T1000 (cell line): ENCODE measurements at regions not wholly inside any gene's neighbourhood (a gene's known extent, or its start where the extent isn't known, plus 50 kb on each side); places are given as distances from the start of the nearest gene placed in this dataset.
A peak's percentile ranks its signal among the peaks of the same experiment; 100 is the strongest.
"Not testable (repeated sequence)": the region's sequence is repeated elsewhere in the genome, so short reads cannot be mapped to it uniquely, and the experiment has no call there.

Experiments
- DNase-seq: peaks from one replicate; lab custom pipeline; 2025; ENCODE audit warnings: mixed read lengths; lab: John Stamatoyannopoulos, UW

DNA sequence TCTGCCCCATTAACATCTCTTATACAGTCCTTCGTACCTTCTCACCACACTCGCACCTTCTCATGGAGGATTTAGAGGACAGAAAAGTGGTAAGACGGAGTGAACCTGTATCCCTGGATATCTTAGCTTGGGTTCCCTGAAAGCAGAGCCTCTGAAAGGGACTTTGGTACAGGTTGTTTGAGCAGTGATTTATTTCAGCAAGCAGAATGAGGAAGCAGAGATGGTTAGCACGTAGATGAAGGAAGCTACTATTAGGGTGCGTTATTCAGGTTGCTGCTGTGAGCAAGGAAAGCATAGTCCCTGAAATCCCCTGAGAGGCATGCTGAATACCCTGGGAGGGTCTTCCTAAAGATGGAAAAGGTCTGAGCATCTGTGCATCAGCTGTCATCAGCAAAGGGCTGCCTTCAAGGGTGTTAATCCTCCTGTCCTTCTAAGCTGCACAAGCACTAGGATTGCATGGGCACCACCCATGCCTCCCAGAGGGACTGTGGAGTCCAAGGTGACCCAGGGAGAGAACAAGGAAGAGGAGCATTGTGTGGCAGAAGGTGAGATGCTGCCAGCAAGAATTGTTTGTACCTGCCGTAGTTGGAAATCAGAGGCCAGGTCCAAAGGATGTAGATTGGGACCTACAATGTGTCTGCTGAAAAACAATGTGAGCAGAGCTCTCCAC is 273.7 kb downstream of the RASEF start:
- DNase-seq, result no peak

GRCh38 chr9:82790875-82791274 is 272.1 kb downstream of the RASEF start:
- no peak for DNase-seq

DNA sequence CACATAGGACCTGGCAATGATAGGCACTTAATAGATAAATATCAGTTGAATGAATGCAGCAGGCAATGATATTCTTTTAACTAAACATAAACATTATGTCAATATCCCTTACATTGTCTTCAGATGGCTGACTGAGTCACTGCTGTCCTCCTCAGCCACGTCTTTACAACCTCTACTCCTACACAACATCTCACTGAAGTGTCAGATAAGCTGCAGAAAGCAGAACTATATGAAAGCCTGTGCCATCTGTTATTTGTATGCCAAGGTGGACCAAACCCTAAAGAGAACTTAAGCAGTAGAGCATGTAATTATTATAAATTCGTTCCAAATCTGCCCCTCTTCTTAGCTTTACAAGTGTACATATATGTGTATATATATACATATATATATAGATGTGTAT is 271.2 kb downstream of the RASEF start:
- DNase-seq, result no peak

DNA sequence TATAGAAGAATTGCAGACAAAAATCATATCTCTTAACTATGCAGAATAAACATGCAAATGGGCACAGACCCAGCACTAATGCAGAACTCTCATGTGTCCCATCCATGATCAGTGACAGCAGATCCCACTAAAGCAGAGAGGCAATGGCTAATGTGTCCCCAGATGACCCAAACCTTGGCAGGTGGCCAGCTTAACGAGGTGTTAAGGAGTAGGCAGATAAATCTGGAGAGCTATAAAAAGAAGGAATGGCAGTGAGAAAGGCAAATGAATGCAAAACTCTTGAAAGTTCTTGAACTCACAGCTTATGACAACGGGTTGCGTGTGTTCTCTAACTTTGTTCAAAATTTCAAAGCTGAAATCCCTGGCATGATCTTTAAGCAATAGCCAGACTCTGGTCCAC is 265.4 kb downstream of the RASEF start:
- DNase-seq, result no peak

DNA sequence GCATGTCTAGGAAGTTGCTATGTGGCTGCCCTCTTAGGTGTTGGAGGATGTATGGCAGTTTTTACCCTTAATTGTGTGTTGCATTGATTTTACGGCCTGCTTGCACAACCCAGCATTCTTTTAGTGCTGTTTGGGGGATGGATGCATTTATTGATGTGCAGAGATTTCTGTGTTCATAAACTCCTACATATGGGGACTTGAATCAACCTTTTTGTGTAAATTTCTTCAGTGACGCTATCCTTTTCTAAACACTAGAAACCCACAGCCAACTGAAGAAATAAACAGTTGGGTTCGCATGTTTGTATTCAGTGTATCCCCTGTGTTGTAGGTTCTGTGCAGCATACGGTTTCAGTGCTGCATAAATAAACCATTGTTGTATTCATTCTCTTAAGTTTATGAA is 263.7 kb downstream of the RASEF start:
- DNase-seq, result no peak

GRCh38 chr9:82805027-82805426 is 257.9 kb downstream of the RASEF start:
- no peak for DNase-seq

GRCh38 chr9:82808478-82808877 is 254.5 kb downstream of the RASEF start:
- DNase-seq, result no peak

- peak; percentile 1 for DNase-seq
Observed at GRCh38 chr9:82810915-82811314, 252.0 kb downstream of the RASEF start.

- DNase-seq, result no peak
Observed at GRCh38 chr9:82819260-82819659, 243.7 kb downstream of the RASEF start.

DNA sequence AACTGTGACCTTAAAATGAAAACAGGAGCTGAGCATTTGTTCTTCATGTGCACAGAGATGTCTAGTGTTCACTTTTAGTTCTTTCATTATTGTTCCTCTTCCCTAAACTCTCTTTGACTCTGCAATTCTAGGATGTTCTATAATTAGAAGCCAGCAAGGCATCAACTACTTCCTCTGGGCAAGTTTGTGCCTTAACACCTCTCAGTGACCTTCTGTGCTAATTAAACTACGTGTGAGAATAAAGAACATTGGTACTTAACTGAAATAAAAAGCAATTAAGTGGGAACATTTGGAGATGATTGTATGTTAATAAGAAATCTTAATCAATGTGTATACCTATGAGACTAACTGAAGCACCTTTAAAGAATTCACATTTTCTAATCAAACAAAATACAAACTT is 242.8 kb downstream of the RASEF start:
- no peak for DNase-seq

DNA sequence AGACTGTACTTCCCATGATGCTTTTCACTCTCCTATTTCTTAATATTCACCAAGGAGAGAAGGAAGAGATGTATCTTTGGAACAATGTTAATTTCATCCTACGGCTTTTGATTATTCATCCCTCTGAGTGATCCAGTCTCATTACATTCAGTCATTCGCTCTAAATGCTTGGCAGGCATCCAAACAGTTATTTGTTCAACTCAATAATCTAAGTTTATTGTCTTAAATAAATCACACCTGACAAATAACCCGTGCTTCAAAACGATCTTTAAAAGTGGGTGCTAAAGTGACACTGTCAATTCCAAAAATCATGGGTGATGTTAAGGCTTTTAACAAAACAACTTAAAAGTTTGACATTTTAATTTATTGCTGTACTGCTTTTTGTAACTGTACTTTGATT is 233.1 kb downstream of the RASEF start:
- no peak for DNase-seq

GRCh38 chr9:82865524-82865923 is 197.4 kb downstream of the RASEF start:
- DNase-seq, result no peak

DNA sequence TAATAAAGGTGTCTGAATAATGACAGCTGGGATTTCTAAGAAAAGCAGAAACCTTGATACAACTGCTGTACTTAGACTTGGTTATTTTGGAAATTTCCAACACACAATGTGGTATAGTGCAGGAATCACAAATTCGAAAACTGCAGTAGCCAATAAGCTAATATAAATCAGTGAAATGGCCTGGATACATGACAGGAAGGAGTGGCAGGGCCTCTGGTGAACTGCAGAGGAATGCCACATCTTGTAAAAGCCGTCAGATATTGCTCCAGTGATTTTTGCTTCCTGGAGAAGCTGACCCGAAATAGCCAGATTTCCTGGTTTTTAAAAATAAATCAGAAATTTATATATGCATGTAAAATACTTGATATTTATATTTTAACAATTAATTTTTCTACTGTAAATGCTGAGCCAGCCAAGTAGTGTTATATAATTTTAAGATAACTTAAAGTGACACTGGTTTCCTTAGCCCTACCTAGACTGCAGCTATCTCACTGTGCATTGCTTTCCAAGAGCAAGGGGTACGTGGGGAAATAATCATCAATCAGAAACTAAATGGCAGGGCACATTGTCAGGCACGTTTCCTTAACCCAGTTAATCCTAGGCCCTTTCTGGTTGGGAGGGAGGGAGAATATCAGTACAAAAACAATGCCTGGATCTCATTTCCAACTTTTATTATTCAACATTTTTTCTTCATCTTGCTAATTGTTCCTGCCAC is 182.4 kb downstream of the RASEF start:
- no peak for DNase-seq

GRCh38 chr9:82882138-82882537 is 180.8 kb downstream of the RASEF start:
- peak; percentile 13 for DNase-seq

GRCh38 chr9:82882748-82883147 is 180.2 kb downstream of the RASEF start:
- no peak for DNase-seq

DNA sequence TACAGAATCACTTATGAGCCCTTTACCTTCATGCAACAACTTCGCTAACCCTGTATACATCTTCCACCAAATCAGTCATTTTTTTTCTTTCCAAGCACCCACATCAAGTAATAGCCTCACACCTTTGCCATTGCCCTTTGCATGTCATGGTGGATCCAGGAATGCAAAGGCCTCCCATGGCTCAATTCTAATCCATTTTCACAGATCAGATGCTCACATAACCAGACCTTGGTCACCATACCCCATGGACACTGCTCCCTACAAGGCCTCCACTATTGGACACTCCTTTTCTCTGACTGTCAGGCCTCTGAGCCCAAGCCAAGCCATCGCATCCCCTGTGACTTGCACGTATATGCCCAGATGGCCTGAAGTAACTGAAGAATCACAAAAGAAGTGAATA is 179.5 kb downstream of the RASEF start:
- DNase-seq, result no peak

DNA sequence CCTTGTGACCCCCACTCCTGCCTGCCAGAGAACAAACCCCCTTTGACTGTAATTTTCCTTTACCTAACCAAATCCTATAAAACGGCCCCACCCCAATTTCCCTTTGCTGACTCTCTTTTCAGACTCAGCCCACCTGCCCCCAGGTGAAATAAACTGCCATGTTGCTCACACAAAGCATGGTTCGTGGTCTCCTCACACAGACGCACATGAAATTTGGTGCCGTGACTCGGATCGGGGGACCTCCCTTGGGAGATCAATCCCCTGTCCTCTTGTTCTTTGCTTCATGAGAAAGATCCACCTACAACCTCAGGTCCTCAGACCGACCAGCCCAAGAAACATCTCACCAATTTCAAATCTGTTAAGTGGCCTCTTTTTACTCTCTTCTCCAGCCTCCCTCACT is 179.0 kb downstream of the RASEF start:
- DNase-seq, result not testable (repeated sequence)

- DNase-seq, result no peak
Observed at GRCh38 chr9:82890401-82890800, 172.5 kb downstream of the RASEF start.

DNA sequence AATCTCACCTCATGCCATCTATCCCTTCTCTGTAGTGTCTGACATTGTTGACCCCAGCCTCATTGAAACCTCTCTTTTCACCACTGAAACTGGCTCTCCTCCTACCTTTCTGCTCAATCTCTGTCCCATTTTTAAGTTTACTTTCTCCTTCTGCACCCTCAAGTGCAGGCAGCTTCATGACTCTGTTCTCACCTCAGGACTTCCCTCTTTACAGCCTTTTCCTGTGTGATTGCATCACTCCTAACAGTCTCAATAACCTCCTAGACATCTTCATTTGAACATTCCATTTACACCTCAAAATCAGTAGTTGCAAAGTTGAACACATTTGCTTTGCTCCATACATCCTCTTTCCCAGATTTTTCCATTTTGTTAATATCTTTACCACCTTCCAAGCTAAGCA is 172.1 kb downstream of the RASEF start:
- no peak for DNase-seq

- DNase-seq, result no peak
Observed at GRCh38 chr9:82891321-82891720, 171.6 kb downstream of the RASEF start.

DNA sequence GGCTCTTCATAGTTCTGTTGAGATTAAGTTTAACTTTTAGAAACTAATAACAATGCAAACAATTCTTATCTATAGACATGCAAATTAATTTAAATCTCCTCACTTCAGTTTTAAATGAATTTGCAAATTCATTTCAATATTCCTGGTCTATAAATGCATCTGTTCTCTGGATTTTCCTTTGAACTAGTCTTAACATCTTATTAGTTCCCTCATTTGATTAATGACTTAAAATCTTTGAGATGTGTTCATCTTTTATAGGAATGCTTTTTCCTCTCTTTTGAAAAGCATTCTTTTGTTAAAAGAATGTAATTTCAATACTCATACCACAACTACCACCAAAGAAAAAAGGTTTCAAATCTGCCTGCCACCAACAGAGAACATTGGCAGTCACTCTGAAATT is 169.4 kb downstream of the RASEF start:
- DNase-seq, result no peak

DNA sequence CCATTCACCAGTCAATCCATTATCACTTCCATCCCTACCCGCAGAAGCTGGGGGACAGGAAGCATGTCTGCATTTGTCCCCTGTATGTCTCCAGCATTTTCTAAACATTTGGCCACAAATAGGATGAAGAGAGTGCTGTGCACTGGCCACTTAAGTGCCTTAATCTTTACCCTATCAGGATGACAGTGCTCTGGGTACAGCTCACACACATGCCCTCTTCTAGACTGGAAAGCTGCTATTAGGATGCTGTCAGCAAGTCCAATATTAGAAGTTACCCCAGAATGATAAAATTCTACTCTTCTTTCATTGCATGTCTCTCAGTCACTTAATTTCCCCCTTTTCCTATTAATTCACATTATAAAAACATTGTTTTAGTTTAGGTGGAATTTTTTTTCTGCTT is 168.4 kb downstream of the RASEF start:
- DNase-seq, result no peak

DNA sequence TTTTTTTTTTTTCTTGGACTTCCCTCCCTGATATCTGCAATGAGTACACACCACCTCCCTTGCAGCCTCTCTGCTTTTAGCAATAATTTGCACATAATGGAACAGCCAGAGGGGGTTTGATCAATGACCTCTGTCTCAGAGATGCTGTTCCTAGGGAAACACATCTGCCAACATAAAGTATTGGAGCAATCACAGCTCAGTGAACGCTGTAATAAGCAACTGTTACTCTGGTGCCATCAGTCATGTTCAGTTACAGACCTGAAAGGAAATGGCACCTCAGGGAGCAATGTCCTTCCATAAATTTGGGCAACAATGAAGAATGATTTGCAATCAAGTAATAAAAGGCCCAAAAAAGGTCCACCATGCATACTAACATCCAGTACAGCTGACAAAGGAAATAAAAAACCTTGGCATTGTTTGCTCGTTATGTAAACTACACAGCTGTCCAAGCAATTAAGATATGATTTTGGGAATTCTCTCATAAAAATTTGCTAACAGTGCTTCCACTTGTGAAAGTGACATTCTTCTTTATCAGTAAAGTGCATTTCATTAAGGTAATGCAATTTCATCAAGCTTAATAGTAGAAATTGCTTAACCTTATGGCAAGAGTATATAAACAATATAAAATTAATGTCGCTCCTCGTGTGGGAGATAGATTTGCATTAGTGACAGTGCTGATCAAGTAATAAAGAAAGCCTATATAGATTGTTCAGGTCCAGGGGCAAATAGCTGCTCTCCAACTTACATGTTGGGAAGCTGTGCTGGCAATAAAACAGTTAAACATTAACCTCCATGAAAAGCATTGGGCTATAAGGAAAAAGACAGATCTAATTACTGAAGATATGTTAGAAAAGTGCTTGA is 167.8 kb downstream of the RASEF start:
- DNase-seq, result no peak
